NT2/D1 (cell line): ENCODE measurements at regions not wholly inside any gene's neighbourhood (a gene's known extent, or its start where the extent isn't known, plus 50 kb on each side); places are given as distances from the start of the nearest gene placed in this dataset.

Source experiments
- SUZ12 ChIP-seq: IDR thresholded peaks from 2 replicates; pipeline ENCODE4 v1.6.1; 2011; ENCODE audit not compliant: insufficient read length, insufficient read depth; ENCODE audit errors: extremely low read depth
- YY1 ChIP-seq: IDR thresholded peaks from 2 replicates; pipeline ENCODE4 v1.6.1; 2011; ENCODE audit not compliant: insufficient read length, insufficient read depth
- ZNF274 ChIP-seq: IDR thresholded peaks from 2 replicates; pipeline ENCODE4 v1.6.1; 2011; ENCODE audit warnings: mild to moderate bottlenecking, low read depth, low read length

DNA sequence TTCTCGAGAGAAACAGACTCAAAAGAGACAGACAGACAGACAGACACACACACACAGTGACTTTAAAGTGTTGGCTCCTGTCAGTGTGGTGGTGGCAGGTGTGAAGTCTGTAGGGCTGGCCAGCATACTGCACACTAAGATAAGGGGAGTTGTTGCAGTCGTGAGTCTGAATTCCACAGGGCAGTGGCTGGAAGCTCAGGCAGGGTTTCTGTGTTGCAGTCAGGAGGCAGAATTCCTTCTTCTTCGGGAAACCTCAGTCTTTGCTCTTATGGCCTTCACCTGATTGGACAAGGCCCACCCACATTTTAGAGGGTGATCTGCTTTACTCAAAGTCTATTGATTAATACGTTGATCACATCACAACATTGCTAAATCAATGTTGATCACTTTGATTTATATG, 478.4 kb upstream of the HS6ST1 start:
- no peak for TF ChIP-seq ZNF274
- TF ChIP-seq SUZ12 = no peak
- TF ChIP-seq YY1 = no peak
